Gastroesophageal sphincter (tissue), 3 donors: ENCODE measurements at regions not wholly inside any gene's neighbourhood (a gene's known extent, or its start where the extent isn't known, plus 50 kb on each side); places are given as distances from the start of the nearest gene placed in this dataset.

Experiments used
- CTCF ChIP-seq, 4 experiments: fragments of 200-600 bp in 2 of 4; fragments of 450-650 bp in 2 of 4; sonication (generic) in 1 of 4; IDR thresholded peaks; one replicate each; pipeline ENCODE4 v1.5.1; 2017 to 2019; ENCODE audit warnings: antibody characterized with exemption in 4 of 4, mild to moderate bottlenecking in 2 of 4, moderate library complexity in 2 of 4
- EP300 ChIP-seq: sonication (generic); formaldehyde crosslinking; IDR thresholded peaks from one replicate; pipeline ENCODE4 v1.6.1; 2017; ENCODE audit warnings: antibody characterized with exemption, mild to moderate bottlenecking
- POLR2A ChIP-seq, 2 donors: fragments of 450-650 bp; IDR thresholded peaks; one replicate each; pipeline ENCODE4 v1.6.1; 2017; ENCODE audit warnings: antibody characterized with exemption in 2 of 2, mild to moderate bottlenecking in 2 of 2, moderate library complexity in 1 of 2

GRCh38 chr11:39367534-39367933 is 2091.9 kb downstream of the LRRC4C start:
- TF ChIP-seq CTCF (IDR thresholded peaks at IDR 0.05) = no peak
- no peak for TF ChIP-seq POLR2A (IDR thresholded peaks at IDR 0.05)
- no peak for TF ChIP-seq EP300
